ENCODE measurements at regions not wholly inside any gene's neighbourhood (a gene's known extent, or its start where the extent isn't known, plus 50 kb on each side); places are given as distances from the start of the nearest gene placed in this dataset.

DNA sequence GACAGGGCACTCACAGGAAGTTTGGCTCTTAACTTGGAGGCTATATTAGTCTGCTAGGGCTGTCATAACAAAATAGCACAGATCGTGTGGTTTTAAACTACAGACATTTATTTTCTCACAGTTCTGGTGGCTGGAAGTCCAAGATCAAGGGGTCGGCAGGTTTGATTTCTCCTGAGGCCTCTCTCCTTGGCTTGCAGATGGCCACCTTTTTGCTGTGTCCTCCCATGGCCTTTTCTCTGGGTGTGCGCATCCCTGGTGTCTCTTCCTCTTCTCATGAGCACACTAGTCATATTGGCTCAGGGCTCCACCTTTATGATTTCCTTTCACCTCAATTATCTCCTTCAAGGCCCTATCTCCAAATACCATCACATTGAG, 69.3 kb downstream of the FOXB1 start:
- TF ChIP-seq POLR2A (IDR thresholded peaks at IDR 0.05): no peak
- TF ChIP-seq, protein P1, sequence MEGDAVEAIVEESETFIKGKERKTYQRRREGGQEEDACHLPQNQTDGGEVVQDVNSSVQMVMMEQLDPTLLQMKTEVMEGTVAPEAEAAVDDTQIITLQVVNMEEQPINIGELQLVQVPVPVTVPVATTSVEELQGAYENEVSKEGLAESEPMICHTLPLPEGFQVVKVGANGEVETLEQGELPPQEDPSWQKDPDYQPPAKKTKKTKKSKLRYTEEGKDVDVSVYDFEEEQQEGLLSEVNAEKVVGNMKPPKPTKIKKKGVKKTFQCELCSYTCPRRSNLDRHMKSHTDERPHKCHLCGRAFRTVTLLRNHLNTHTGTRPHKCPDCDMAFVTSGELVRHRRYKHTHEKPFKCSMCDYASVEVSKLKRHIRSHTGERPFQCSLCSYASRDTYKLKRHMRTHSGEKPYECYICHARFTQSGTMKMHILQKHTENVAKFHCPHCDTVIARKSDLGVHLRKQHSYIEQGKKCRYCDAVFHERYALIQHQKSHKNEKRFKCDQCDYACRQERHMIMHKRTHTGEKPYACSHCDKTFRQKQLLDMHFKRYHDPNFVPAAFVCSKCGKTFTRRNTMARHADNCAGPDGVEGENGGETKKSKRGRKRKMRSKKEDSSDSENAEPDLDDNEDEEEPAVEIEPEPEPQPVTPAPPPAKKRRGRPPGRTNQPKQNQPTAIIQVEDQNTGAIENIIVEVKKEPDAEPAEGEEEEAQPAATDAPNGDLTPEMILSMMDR (IDR thresholded peaks at IDR 0.05): no peak

Data from stomach (tissue), 4 donors.